H1 (cell line): ENCODE measurements at regions not wholly inside any gene's neighbourhood (a gene's known extent, or its start where the extent isn't known, plus 50 kb on each side); places are given as distances from the start of the nearest gene placed in this dataset.

Experiments
- CTCF ChIA-PET: fragments of 300-600 bp; sonication (Branson Sonifier 250); formaldehyde crosslinking; loops from one replicate; lab custom pipeline; 2021; ENCODE audit not compliant: partially characterized antibody; lab: Charles Lee
- POLR2A ChIA-PET: fragments of 300-600 bp; sonication (Branson Sonifier 250); formaldehyde crosslinking; loops from one replicate; lab custom pipeline; 2021; ENCODE audit warnings: inconsistent platforms; ENCODE audit not compliant: partially characterized antibody; lab: Charles Lee
- DNase-seq, 2 experiments: peaks; one replicate each; pipeline versions ENCODE4 v3.0.0 to v3.0.0-alpha.2; 2010 to 2022; ENCODE audit warnings: low spot score in 2 of 2, low read depth in 1 of 2, mixed read lengths in 1 of 2
- FAIRE-seq: peaks from 2 replicates; lab custom pipeline; 2011; peaks lifted over from hg19 to GRCh38; lab: Jason Lieb, UNC
- H2AFZ ChIP-seq: 2 replicates; pipeline ENCODE4 v1.8.1; 2012; ENCODE audit warnings: low read length, inconsistent platforms
- H2AK5ac ChIP-seq: 2 replicates; pipeline ENCODE4 v1.6.1; 2013; ENCODE audit warnings: low read depth, low read length
- H2BK120ac ChIP-seq: replicated peaks from 2 replicates; pipeline ENCODE3; 2013; ENCODE audit warnings: low read depth, low read length, inconsistent platforms
- H2BK12ac ChIP-seq: 2 replicates; pipeline ENCODE4 v1.6.1; 2013; ENCODE audit warnings: low read depth, low read length
- H2BK15ac ChIP-seq: 2 replicates; pipeline ENCODE4 v1.6.1; 2013; ENCODE audit warnings: low read length
- H2BK20ac ChIP-seq: 2 replicates; pipeline ENCODE4 v1.6.1; 2013; ENCODE audit warnings: low read length
- H2BK5ac ChIP-seq: 2 replicates; pipeline ENCODE4 v1.6.1; 2013; ENCODE audit warnings: low read depth, low read length
- H3K14ac ChIP-seq: 2 replicates; pipeline ENCODE4 v1.6.1; 2013; ENCODE audit warnings: inconsistent platforms; ENCODE audit not compliant: insufficient read length
- H3K18ac ChIP-seq: 2 replicates; pipeline ENCODE4 v1.6.1; 2013; ENCODE audit warnings: low read length; ENCODE audit errors: extremely low read depth
- H3K23ac ChIP-seq: 2 replicates; pipeline ENCODE4 v1.6.1; 2013; ENCODE audit warnings: inconsistent platforms; ENCODE audit not compliant: insufficient read length
- H3K23me2 ChIP-seq: 2 replicates; pipeline ENCODE4 v1.6.1; 2013; ENCODE audit warnings: low read depth, low read length
- H3K27ac ChIP-seq: 2 replicates; pipeline ENCODE4 v1.6.1; 2011; ENCODE audit warnings: low read depth, low read length, inconsistent platforms
- H3K27me3 ChIP-seq, 4 experiments: replicated peaks in 1 of 4; 1 replicate in 1 of 4; 2 replicates in 3 of 4; pipeline versions ENCODE4 v1.6.1 to v1.8.1; 2011 to 2013; ENCODE audit warnings: low read length in 3 of 4, mild to moderate bottlenecking in 3 of 4, inconsistent platforms in 2 of 4, mixed read lengths in 2 of 4, moderate library complexity in 1 of 4; ENCODE audit not compliant: control insufficient read depth in 3 of 4, insufficient read depth in 3 of 4; ENCODE audit errors: extremely low read depth in 1 of 4
- H3K36me3 ChIP-seq, 4 experiments: 2 replicates each; pipeline versions ENCODE4 v1.6.1 to v1.8.1; 2011 to 2013; ENCODE audit warnings: mild to moderate bottlenecking in 4 of 4, low read length in 3 of 4, moderate library complexity in 2 of 4, control low read depth in 1 of 4, inconsistent platforms in 1 of 4; ENCODE audit not compliant: insufficient read depth in 4 of 4, control insufficient read depth in 2 of 4
- H3K4ac ChIP-seq: replicated peaks from 2 replicates; pipeline ENCODE3; 2013; ENCODE audit warnings: low read length, low read depth, mixed read lengths, inconsistent platforms; ENCODE audit not compliant: insufficient read length
- H3K4me1 ChIP-seq, 4 experiments: replicated peaks in 1 of 4; 1 replicate in 1 of 4; 2 replicates in 3 of 4; pipeline versions ENCODE4 v1.6.1 to v1.8.1; 2011 to 2013; ENCODE audit warnings: low read length in 3 of 4, inconsistent platforms in 2 of 4, mixed read lengths in 1 of 4; ENCODE audit not compliant: insufficient read depth in 4 of 4, control insufficient read depth in 3 of 4
- H3K4me2 ChIP-seq, 2 experiments: 2 replicates each; pipeline versions ENCODE4 v1.6.1 to v1.8.1; 2011 to 2013; ENCODE audit warnings: low read depth in 2 of 2, low read length in 2 of 2, control low read depth in 1 of 2, inconsistent platforms in 1 of 2, mild to moderate bottlenecking in 1 of 2; ENCODE audit not compliant: insufficient read depth in 1 of 2
- H3K4me3 ChIP-seq, 4 experiments: fragments of 200-600, 300-600 bp in 1 of 4; sonication (generic), shearing (Covaris generic), sonication (Bioruptor Twin) in 1 of 4; 2 replicates each; pipeline versions ENCODE4 v1.5.1 to v1.8.1; 2011 to 2016; ENCODE audit warnings: low read length in 4 of 4, low read depth in 3 of 4, control low read depth in 2 of 4, inconsistent platforms in 2 of 4, mild to moderate bottlenecking in 2 of 4, mixed read lengths in 1 of 4, moderate library complexity in 1 of 4; ENCODE audit not compliant: insufficient read depth in 2 of 4; ENCODE audit errors: extremely low read depth in 1 of 4
- H3K56ac ChIP-seq: replicated peaks from 2 replicates; pipeline ENCODE3; 2013; ENCODE audit warnings: low read depth, mild to moderate bottlenecking, mixed read lengths, low read length, inconsistent platforms; ENCODE audit not compliant: insufficient read length
- H3K79me1 ChIP-seq: 2 replicates; pipeline ENCODE4 v1.6.1; 2013; ENCODE audit warnings: low read depth, low read length, control low read depth
- H3K79me2 ChIP-seq, 2 experiments: 2 replicates each; pipeline versions ENCODE4 v1.6.1 to v1.8.1; 2012 to 2013; ENCODE audit warnings: low read length in 2 of 2, mild to moderate bottlenecking in 2 of 2, inconsistent platforms in 1 of 2; ENCODE audit not compliant: insufficient read depth in 2 of 2, control insufficient read depth in 1 of 2
- H3K9ac ChIP-seq, 4 experiments: replicated peaks in 1 of 4; 1 replicate in 1 of 4; 2 replicates in 3 of 4; pipeline versions ENCODE4 v1.6.1 to v1.8.1; 2011 to 2013; ENCODE audit warnings: low read depth in 3 of 4, low read length in 3 of 4, control low read depth in 2 of 4, mild to moderate bottlenecking in 2 of 4, moderate library complexity in 2 of 4, inconsistent platforms in 1 of 4; ENCODE audit errors: extremely low read depth in 1 of 4
- H3K9me3 ChIP-seq, 2 experiments: 2 replicates each; pipeline versions ENCODE4 v1.6.1 to v1.8.1; 2012 to 2013; ENCODE audit warnings: mild to moderate bottlenecking in 2 of 2, moderate library complexity in 2 of 2, control low read depth in 1 of 2, inconsistent platforms in 1 of 2, low read depth in 1 of 2, low read length in 1 of 2, mixed read lengths in 1 of 2; ENCODE audit not compliant: insufficient read depth in 2 of 2
- H4K20me1 ChIP-seq, 2 experiments: replicated peaks in 1 of 2; 2 replicates each; pipeline versions ENCODE3 to v1.8.1; 2011 to 2013; ENCODE audit warnings: inconsistent platforms in 2 of 2, low read length in 2 of 2, mild to moderate bottlenecking in 1 of 2; ENCODE audit not compliant: insufficient read depth in 2 of 2, control insufficient read depth in 1 of 2
- H4K5ac ChIP-seq: 2 replicates; pipeline ENCODE4 v1.6.1; 2013; ENCODE audit warnings: low read length, low read depth, mixed read lengths, inconsistent platforms; ENCODE audit not compliant: insufficient read length
- H4K8ac ChIP-seq: 2 replicates; pipeline ENCODE4 v1.8.0; 2013; ENCODE audit warnings: mild to moderate bottlenecking, moderate library complexity, low read length, inconsistent platforms; ENCODE audit not compliant: insufficient read depth; ENCODE audit errors: extremely low read depth
- H4K91ac ChIP-seq: replicated peaks from 2 replicates; pipeline ENCODE3; 2013; ENCODE audit warnings: low read length, mixed read lengths, inconsistent platforms; ENCODE audit not compliant: insufficient read length
- BACH1 ChIP-seq: IDR thresholded peaks from 2 replicates; pipeline ENCODE4 v1.6.1; 2012; ENCODE audit warnings: low read length, improper control_type of control experiment
- CREB1 ChIP-seq: IDR thresholded peaks from 2 replicates; pipeline ENCODE4 v1.6.1; 2012; ENCODE audit warnings: inconsistent platforms
- FOSL1 ChIP-seq: IDR thresholded peaks from 2 replicates; pipeline ENCODE4 v1.6.1; 2011; ENCODE audit warnings: mild to moderate bottlenecking, low read depth, low read length, moderate library complexity; ENCODE audit not compliant: insufficient read depth
- KDM4A ChIP-seq: IDR thresholded peaks from one replicate; pipeline ENCODE4 v1.7.1; 2012; ENCODE audit warnings: low read depth, mild to moderate bottlenecking, moderate library complexity, low read length, inconsistent platforms; ENCODE audit not compliant: severe bottlenecking
- POU5F1 ChIP-seq: IDR thresholded peaks from 2 replicates; pipeline ENCODE4 v1.6.1; 2011; ENCODE audit warnings: low read depth, mild to moderate bottlenecking, low read length, moderate library complexity
- RBBP5 ChIP-seq: IDR thresholded peaks from 2 replicates; pipeline ENCODE4 v1.7.1; 2012; ENCODE audit warnings: low read depth, mild to moderate bottlenecking, inconsistent platforms, low read length, moderate library complexity, borderline replicate concordance
- SIN3A ChIP-seq, 2 experiments: IDR thresholded peaks in 1 of 2; conservative IDR thresholded peaks in 1 of 2; 2 replicates each; pipeline ENCODE4 v1.6.1; 2011 to 2012; ENCODE audit warnings: low read length in 2 of 2, improper control_type of control experiment in 1 of 2, low read depth in 1 of 2, mild to moderate bottlenecking in 1 of 2
- SIRT6 ChIP-seq: IDR thresholded peaks from one replicate; pipeline ENCODE4 v1.7.1; 2012; ENCODE audit warnings: low read length, inconsistent platforms
- SP1 ChIP-seq: IDR thresholded peaks from 2 replicates; pipeline ENCODE4 v1.6.1; 2011; ENCODE audit warnings: low read depth, low read length
- SP2 ChIP-seq: IDR thresholded peaks from 2 replicates; pipeline ENCODE4 v1.6.1; 2012; ENCODE audit warnings: mild to moderate bottlenecking, low read length, inconsistent platforms
- SUZ12 ChIP-seq: fragments of 200-600 bp; sonication (generic); IDR thresholded peaks from 2 replicates; pipeline ENCODE4 v1.6.1; 2012; ENCODE audit warnings: mild to moderate bottlenecking, inconsistent platforms, low read length, moderate library complexity, mixed read lengths
- TAF1 ChIP-seq: IDR thresholded peaks from 2 replicates; pipeline ENCODE4 v1.6.1; 2011; ENCODE audit warnings: mild to moderate bottlenecking, low read depth, low read length
- WGBS, 2 experiments: shearing (Covaris generic) in 1 of 2; methylation state at CpG; one replicate each; pipeline versions ENCODE4 v1.1.6 to v1.1.7; 2013 to 2015; ENCODE audit warnings: low lambda C conversion rate in 2 of 2, mixed read lengths in 2 of 2, inconsistent platforms in 1 of 2, low coverage in 1 of 2, missing lambda C conversion rate in 1 of 2; ENCODE audit not compliant: insufficient replicate concordance in 2 of 2, insufficient coverage in 1 of 2, insufficient read length in 1 of 2; ENCODE audit errors: extremely low coverage in 1 of 2, missing lambda C conversion rate in 1 of 2; 5-methylcytosine and 5-hydroxymethylcytosine counted together

DNA sequence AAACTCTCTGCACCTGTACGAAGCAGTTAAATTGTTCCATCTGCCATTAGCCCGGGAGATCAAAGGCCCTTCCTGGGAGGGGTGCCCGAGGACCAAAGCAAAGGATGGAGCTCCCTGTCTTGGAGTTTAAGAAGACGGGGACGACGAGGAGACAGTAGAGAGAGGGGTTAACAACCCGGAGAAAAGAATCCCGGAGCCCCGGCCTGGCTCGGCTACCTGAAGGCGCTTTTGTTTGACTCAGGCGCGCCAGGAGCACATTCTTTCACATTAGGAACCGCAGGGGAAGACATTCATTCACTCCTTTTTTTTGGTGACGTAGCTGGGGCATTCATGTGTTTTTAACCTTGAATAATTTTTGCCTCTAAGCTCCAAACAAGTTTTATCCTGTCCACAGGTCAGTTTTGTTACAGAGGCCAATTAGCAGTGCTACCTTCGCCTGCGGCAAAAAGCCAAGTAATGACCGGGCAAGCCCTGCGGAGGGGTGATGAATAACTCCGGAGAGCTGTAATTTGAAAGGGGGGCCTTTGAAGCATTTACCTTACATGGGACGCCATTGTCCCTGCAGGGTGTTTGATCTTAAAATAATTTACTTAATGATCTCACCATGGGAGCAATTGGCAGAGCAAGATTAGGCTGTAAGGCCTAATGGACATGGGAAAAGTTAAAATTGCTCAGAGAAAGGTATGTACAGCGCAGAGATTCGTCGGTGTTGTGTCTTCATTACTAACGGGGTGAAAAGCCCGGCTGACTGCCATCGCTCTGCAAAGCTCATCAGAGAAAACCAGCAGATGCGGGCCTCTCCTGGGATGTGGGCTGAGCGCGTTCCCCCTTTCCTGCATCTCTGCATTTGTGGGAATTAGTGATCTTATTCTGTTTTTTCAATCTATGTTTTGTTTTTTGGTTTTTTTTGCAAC lies 258.0 kb upstream of the SP4 start:
- H3K18ac ChIP-seq, result peak overlapping the region; percentile 88
- peak overlapping the region; percentile 43 to 61 (median 56); a peak in 7 of 8 replicates for H3K4me3 ChIP-seq
- CTCF ChIA-PET, result interaction anchor here (0.6 to 1.9 kb wide), 2 partner anchors 16 to 389 kb away, joined by 3 to 6 read pairs; no protein-coding TSS in a partner anchor
- H3K9ac ChIP-seq, result peak overlapping the region; percentile 39 to 83 (median 76)
- DNase-seq, result peak; percentile 60 to 82
- H3K23ac ChIP-seq, result no peak overlapping the region
- H2BK15ac ChIP-seq, result no peak overlapping the region
- H4K20me1 ChIP-seq, result no peaks in the 10 kb centered on the region
- no peaks in the 10 kb centered on the region for H3K79me1 ChIP-seq
- H2BK12ac ChIP-seq, result peak overlapping the region; percentile 80
- peaks cover 2 to 16% (median 11%) of the 10 kb centered on the region in 4 experiments; a peak in 6 of 7 replicates for H3K4me1 ChIP-seq
- no peaks in the 10 kb centered on the region for H3K9me3 ChIP-seq
- peak overlapping the region; percentile 98 for H2BK120ac ChIP-seq
- H4K91ac ChIP-seq, result peak overlapping the region; percentile 93
- H3K79me2 ChIP-seq, result no peaks in the 10 kb centered on the region
- H2BK5ac ChIP-seq, result peak overlapping the region; percentile 89
- peaks cover 0 to under 1% (median 0%) of the 10 kb centered on the region in 4 experiments; a peak in 1 of 8 replicates for H3K36me3 ChIP-seq
- H2AK5ac ChIP-seq, result no peak overlapping the region
- no peak overlapping the region for H3K14ac ChIP-seq
- peak overlapping the region; percentile 58; the same call in 1 of the 2 replicates for H4K8ac ChIP-seq
- peak overlapping the region; percentile 79 for H3K27ac ChIP-seq
- peak overlapping the region; percentile 88 for H3K4ac ChIP-seq
- peak overlapping the region; percentile 54; the same call in 1 of the 2 replicates for H2AFZ ChIP-seq
- peak; percentile 94 for FAIRE-seq
- no peaks in the 10 kb centered on the region; a peak in 1 of 7 replicates for H3K27me3 ChIP-seq
- peak overlapping the region; percentile 92 for H4K5ac ChIP-seq
- POLR2A ChIA-PET, result interaction anchor here (0.9 to 2.4 kb wide), 18 partner anchors 9 to 376 kb away, joined by 3 to 11 read pairs (median 4); partner anchors contain the start of gene SP4
- peak overlapping the region; percentile 63 for H3K56ac ChIP-seq
- peak overlapping the region; percentile 83 to 84 for H3K4me2 ChIP-seq
- H2BK20ac ChIP-seq, result no peak overlapping the region
- WGBS, 2 experiments, result 1% methylated on average over 30 of the region's 30 CpGs; no CpG with 5 or more reads in 1 of the 2 experiments
- H3K23me2 ChIP-seq, result peaks cover 6% of the 10 kb centered on the region
- peak; percentile 55; the same call in 1 of the 2 replicates for TF ChIP-seq SP1
- TF ChIP-seq RBBP5, result 0 out of 2 replicates have a peak, but pooled peaks have one; percentile 43
- peak; percentile 60; the same call in 1 of the 2 replicates for TF ChIP-seq CREB1
- TF ChIP-seq SIRT6, result no peak
- TF ChIP-seq SIN3A (conservative IDR thresholded peaks at IDR 0.05 in 1 of 2, IDR thresholded peaks at IDR 0.05 in 1 of 2; ENCODE audit: low read depth in 1 of 2, low read length in 2 of 2), result peak; percentile 45 to 80; a peak in 2 of 4 replicates
- TF ChIP-seq FOSL1, result no peak
- TF ChIP-seq SUZ12, result no peak
- no peak for TF ChIP-seq POU5F1
- peak; percentile 58 for TF ChIP-seq TAF1
- peak; percentile 32 for TF ChIP-seq KDM4A
- no peak for TF ChIP-seq BACH1
- no peak for TF ChIP-seq SP2
